Stomach (tissue), 4 donors: ENCODE measurements at regions not wholly inside any gene's neighbourhood (a gene's known extent, or its start where the extent isn't known, plus 50 kb on each side); places are given as distances from the start of the nearest gene placed in this dataset.

ENCODE experiments used
- CTCF ChIP-seq, 7 experiments: fragments of 450-650 bp in 4 of 7; fragments of 200-600 bp in 3 of 7; sonication (generic) in 3 of 7; IDR thresholded peaks; one replicate each; pipeline ENCODE4 v1.5.1; 2016 to 2019; ENCODE audit warnings: antibody characterized with exemption in 7 of 7, control low read depth in 2 of 7, mild to moderate bottlenecking in 1 of 7
- POLR2A ChIP-seq, 4 donors: fragments of 450-650 bp; IDR thresholded peaks; one replicate each; pipeline ENCODE4 v1.6.1; 2016; ENCODE audit warnings: antibody characterized with exemption in 4 of 4, control low read depth in 2 of 4, mild to moderate bottlenecking in 1 of 4, moderate library complexity in 1 of 4

GRCh38 chr5:91541696-91542095 lies 158.6 kb upstream of the ARRDC3 start:
- TF ChIP-seq CTCF (IDR thresholded peaks at IDR 0.05): no peak
- no peak for TF ChIP-seq POLR2A (IDR thresholded peaks at IDR 0.05)
